ENCODE measurements at regions not wholly inside any gene's neighbourhood (a gene's known extent, or its start where the extent isn't known, plus 50 kb on each side); places are given as distances from the start of the nearest gene placed in this dataset.

GRCh38 chrX:112913807-112914206 is 73.2 kb upstream of the AMOT start:
- Histone ChIP-seq H3K9ac (no peak overlapping the region), H3K27ac (no peak overlapping the region), H3K9me3 (replicated peaks in 1 of 11) (no peaks in the 10 kb centered on the region)

DNA sequence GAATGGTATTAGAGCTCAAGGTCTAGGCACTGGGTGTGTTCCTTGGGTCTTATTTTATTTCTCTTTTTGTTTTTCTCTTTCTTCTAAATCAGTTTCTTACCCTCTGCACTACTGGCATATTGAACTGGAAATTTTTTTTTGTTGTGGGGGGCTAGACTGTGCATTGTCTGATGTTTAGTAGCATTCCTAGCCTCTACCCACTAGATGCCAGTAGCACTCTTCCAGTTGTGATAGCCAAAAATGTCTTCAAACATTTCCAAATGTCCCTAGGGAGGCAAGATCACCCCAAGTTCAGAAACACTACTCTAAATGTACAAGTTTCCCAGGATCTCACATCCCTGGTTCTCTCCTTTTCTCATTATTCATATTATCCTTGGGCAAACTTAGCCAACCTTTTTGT is 69.8 kb upstream of the AMOT start:
- H3K36me3 ChIP-seq: no peaks in the 10 kb centered on the region
- no peak for TF ChIP-seq Cebpa-rat (IDR thresholded peaks at IDR 0.05)
- H3K9ac ChIP-seq: no peak overlapping the region
- H3K27me3 ChIP-seq: peaks cover 32 to 75% (median 66%) of the 10 kb centered on the region in 11 experiments
- H3K4me1 ChIP-seq: no peaks in the 10 kb centered on the region
- H3K4me3 ChIP-seq: no peak overlapping the region
- H3K4me2 ChIP-seq: no peak overlapping the region
- no peaks in the 10 kb centered on the region for H4K20me1 ChIP-seq
- H3K9me3 ChIP-seq (replicated peaks in 1 of 11): no peaks in the 10 kb centered on the region
- no peak overlapping the region for H3K27ac ChIP-seq

More at GRCh38 chrX:112913807-112914206, 73.2 kb upstream of the AMOT start:
- no peak for TF ChIP-seq Cebpa-rat (IDR thresholded peaks at IDR 0.05)
- Histone ChIP-seq H3K27me3 (peaks cover 17 to 64% (median 52%) of the 10 kb centered on the region in 11 experiments), H3K4me3 (no peak overlapping the region), H3K36me3 (no peaks in the 10 kb centered on the region), H3K4me2 (no peak overlapping the region), H4K20me1 (no peaks in the 10 kb centered on the region), H3K4me1 (no peaks in the 10 kb centered on the region)

DNA sequence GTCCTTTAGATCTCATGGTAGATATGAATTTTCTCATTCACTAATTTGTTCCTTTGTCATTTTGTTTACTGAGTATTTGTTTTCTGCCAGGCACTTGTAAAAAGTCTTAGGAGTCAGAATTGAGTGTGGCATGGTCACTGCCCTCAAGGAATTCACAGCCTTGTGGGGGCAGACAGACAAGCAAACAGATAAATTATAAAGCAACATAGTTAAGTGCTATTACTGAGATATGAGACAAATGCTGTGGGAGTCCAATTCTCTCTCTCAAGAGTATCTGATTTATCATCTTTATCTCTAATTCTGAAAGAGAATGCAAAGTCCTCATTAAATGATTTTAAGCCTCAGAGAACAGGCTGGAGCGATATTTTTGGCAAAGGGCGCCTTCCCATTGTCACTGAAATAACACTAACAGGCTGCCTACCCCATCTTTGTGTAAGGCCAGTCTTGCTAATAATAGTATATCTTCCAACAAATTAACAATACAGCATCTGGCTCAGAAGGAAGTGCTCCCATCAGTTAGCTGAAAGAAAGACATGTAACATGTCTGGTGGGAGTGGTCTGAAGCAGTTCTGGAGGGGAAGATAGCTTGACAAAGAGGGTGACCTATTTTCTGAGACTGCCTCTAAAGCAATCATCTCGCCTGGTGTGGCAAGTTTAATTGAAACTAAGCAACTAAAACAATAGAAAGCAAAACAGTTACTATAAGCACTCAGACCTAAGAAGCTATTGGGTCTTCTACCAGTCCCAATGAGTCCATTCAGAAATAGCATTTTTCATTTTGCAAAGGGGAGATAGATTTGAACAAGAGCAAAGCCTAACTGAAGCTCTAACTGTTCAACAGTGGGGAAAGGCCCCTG is 61.5 kb upstream of the AMOT start:
- Histone ChIP-seq H3K9me3 (replicated peaks in 1 of 11) (no peaks in the 10 kb centered on the region), H3K36me3 (no peaks in the 10 kb centered on the region), H3K9ac (no peak overlapping the region), H3K4me3 (no peak overlapping the region), H3K4me2 (peak overlapping the region in 2 of 11 experiments; percentile 17 to 18; a peak in 3 of 22 replicates), H4K20me1 (no peaks in the 10 kb centered on the region), H3K27ac (no peak overlapping the region), H3K27me3 (peaks cover 44 to 93% (median 83%) of the 10 kb centered on the region in 11 experiments), H3K4me1 (peaks cover 0 to 10% (median 0%) of the 10 kb centered on the region in 10 experiments; a peak in 5 of 20 replicates)
- TF ChIP-seq Cebpa-rat (IDR thresholded peaks at IDR 0.05): no peak

- Histone ChIP-seq H4K20me1 (no peaks in the 10 kb centered on the region; a peak in 1 of 22 replicates), H3K27me3 (peaks cover 58 to 93% (median 83%) of the 10 kb centered on the region in 11 experiments), H3K9ac (no peak overlapping the region), H3K9me3 (replicated peaks in 1 of 11) (no peaks in the 10 kb centered on the region; a peak in 1 of 22 replicates), H3K4me3 (no peak overlapping the region), H3K4me1 (no peaks in the 10 kb centered on the region), H3K36me3 (no peaks in the 10 kb centered on the region), H3K4me2 (no peak overlapping the region), H3K27ac (no peak overlapping the region)
- TF ChIP-seq Cebpa-rat (IDR thresholded peaks at IDR 0.05): no peak
Observed at GRCh38 chrX:112896051-112896450, 55.4 kb upstream of the AMOT start.

All from BLaER1 treated with 17β-estradiol and CSF1 and Interleukin-3, amounts not matched to agents 10 nM and 100 nM (cell line).